Esophagus muscularis mucosa (tissue), 4 donors: ENCODE measurements at regions not wholly inside any gene's neighbourhood (a gene's known extent, or its start where the extent isn't known, plus 50 kb on each side); places are given as distances from the start of the nearest gene placed in this dataset.
"Not testable (repeated sequence)": the region's sequence is repeated elsewhere in the genome, so short reads cannot be mapped to it uniquely, and the experiment has no call there.

Experiments used
- DNase-seq: peaks from one replicate; pipeline ENCODE4 v3.0.0-alpha.2; 2017; ENCODE audit errors: extremely low spot score
- H3K27ac ChIP-seq, 4 donors: fragments of 200-600 bp; sonication (generic); replicated peaks in 1 of 4; 1 replicate in 3 of 4; 2 replicates in 1 of 4; pipeline ENCODE4 v1.5.1; 2016 to 2019; ENCODE audit warnings: mild to moderate bottlenecking in 1 of 4
- H3K27me3 ChIP-seq, 4 donors: fragments of 200-600 bp; sonication (generic); one replicate each; pipeline versions ENCODE4 v1.5.1 to v1.6.0; 2016 to 2019
- H3K36me3 ChIP-seq, 4 donors: fragments of 200-600 bp; sonication (generic); one replicate each; pipeline ENCODE4 v1.5.1; 2016 to 2019
- H3K4me1 ChIP-seq, 4 donors: fragments of 200-600 bp; sonication (generic); one replicate each; pipeline ENCODE4 v1.5.1; 2016 to 2019
- H3K4me3 ChIP-seq, 4 donors: fragments of 200-600 bp; sonication (generic); 1 replicate in 2 of 4; 2 replicates in 2 of 4; pipeline ENCODE4 v1.5.1; 2016 to 2019; ENCODE audit warnings: mild to moderate bottlenecking in 4 of 4, moderate library complexity in 1 of 4
- H3K9me3 ChIP-seq, 4 donors: fragments of 200-600 bp; sonication (generic); 1 replicate in 3 of 4; 2 replicates in 1 of 4; pipeline ENCODE4 v1.5.1; 2016 to 2019
- EP300 ChIP-seq: sonication (generic); formaldehyde crosslinking; IDR thresholded peaks from one replicate; pipeline ENCODE4 v1.6.1; 2017; ENCODE audit warnings: antibody characterized with exemption
- POLR2A ChIP-seq: fragments of 450-650 bp; IDR thresholded peaks from one replicate; pipeline ENCODE4 v1.6.1; 2017; ENCODE audit warnings: antibody characterized with exemption, moderate library complexity, mild to moderate bottlenecking, low read depth
- POLR2AphosphoS5 ChIP-seq, 2 donors: sonication (generic); formaldehyde crosslinking; IDR thresholded peaks; one replicate each; pipeline ENCODE4 v1.6.1; 2017; ENCODE audit warnings: antibody characterized with exemption in 2 of 2
- WGBS: methylation state at CpG from one replicate; pipeline ENCODE4 v1.1.5; 2018; 5-methylcytosine and 5-hydroxymethylcytosine counted together
- intact Hi-C: fragments of 100-400 bp; cut with DNase I; formaldehyde crosslinking; loops from one replicate; pipeline ENCODE4 v1.15.1; 2023
- TF ChIP-seq, protein P1 (sequence below), 3 experiments: fragments of 200-600 bp in 2 of 3; fragments of 450-650 bp in 1 of 3; sonication (generic) in 2 of 3; IDR thresholded peaks; one replicate each; pipeline ENCODE4 v1.5.1; 2017 to 2019; ENCODE audit warnings: antibody characterized with exemption in 3 of 3, mild to moderate bottlenecking in 2 of 3, moderate library complexity in 1 of 3

DNA sequence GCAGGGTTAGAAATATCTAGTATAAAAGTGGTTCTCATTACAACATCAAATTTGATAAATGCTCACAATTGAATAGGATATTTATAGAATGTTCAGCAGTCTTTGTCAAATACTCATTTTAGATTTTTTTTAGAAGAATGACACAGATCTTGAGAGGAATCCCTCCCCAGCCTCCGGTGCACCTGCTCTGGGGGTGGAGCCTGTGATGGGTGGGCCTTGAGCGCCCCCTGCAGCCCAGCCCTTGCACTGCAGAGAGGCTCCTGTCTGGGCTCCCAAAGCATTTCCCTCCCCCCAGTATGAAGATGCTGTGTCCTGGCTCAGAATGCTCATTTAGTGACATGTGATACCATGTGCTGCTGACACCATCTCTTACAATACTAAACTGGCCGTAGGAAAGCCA lies 792.3 kb downstream of the TMEM121 start:
- intact Hi-C loops: no loop called here
- Histone ChIP-seq H3K4me3 (no peak overlapping the region), H3K4me1 (no peaks in the 10 kb centered on the region), H3K9me3 (no peaks in the 10 kb centered on the region), H3K36me3 (no peaks in the 10 kb centered on the region), H3K27ac (no peak overlapping the region), H3K27me3 (peaks cover 0 to 22% (median 0%) of the 10 kb centered on the region in 4 donors)
- TF ChIP-seq EP300: no peak
- TF ChIP-seq POLR2AphosphoS5 (IDR thresholded peaks at IDR 0.05): no peak
- no peak for TF ChIP-seq POLR2A
- TF ChIP-seq, protein P1, sequence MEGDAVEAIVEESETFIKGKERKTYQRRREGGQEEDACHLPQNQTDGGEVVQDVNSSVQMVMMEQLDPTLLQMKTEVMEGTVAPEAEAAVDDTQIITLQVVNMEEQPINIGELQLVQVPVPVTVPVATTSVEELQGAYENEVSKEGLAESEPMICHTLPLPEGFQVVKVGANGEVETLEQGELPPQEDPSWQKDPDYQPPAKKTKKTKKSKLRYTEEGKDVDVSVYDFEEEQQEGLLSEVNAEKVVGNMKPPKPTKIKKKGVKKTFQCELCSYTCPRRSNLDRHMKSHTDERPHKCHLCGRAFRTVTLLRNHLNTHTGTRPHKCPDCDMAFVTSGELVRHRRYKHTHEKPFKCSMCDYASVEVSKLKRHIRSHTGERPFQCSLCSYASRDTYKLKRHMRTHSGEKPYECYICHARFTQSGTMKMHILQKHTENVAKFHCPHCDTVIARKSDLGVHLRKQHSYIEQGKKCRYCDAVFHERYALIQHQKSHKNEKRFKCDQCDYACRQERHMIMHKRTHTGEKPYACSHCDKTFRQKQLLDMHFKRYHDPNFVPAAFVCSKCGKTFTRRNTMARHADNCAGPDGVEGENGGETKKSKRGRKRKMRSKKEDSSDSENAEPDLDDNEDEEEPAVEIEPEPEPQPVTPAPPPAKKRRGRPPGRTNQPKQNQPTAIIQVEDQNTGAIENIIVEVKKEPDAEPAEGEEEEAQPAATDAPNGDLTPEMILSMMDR (IDR thresholded peaks at IDR 0.05): no peak
- WGBS: 43% methylated on average over 3 of the region's 3 CpGs
- DNase-seq: no peak

DNA sequence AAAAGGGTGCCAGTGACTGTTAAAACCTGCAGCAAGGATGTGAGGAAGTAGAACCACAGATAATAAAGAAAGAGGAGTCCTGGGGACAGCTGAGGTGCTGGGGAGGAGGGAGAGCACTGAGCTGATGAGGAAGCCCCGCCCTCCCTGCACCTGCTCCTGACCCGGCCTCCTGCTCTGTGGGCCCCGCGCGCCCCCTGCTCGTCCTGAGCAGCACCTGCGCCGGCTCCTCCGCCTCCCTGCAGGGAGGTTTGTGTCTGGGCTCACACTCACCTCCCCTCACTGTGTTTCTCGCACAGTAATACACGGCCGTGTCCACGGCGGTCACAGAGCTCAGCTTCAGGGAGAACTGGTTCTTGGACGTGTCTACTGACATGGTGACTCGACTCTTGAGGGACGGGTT lies 797.6 kb downstream of the TMEM121 start:
- H3K27ac ChIP-seq, DNase-seq, intact Hi-C loops, H3K4me3 ChIP-seq, H3K4me1 ChIP-seq, H3K36me3 ChIP-seq, H3K9me3 ChIP-seq: not testable (repeated sequence)
- WGBS: 82% methylated on average over 16 of the region's 17 CpGs
- H3K27me3 ChIP-seq: peaks cover 0 to 28% (median 0%) of the 10 kb centered on the region in 4 donors

DNA sequence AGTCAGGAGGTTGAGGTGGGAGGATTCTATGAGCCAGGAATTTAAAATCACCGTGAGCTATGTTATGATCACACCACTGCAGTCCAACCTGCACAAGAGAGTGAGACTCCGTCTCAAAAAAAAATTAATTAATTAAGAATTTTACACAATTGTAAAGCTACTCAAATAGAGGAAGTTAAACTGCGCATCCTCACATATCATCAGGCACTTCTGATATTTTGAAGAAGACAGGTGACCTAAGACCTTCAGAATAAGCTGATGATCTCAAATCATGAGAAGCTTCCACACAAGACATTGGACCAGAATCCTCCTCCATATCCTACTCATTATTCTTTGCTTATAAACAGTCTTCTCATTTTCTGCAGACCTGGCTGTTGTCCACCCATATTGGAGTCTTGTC lies 800.9 kb downstream of the TMEM121 start:
- H3K9me3 ChIP-seq: no peaks in the 10 kb centered on the region
- no peaks in the 10 kb centered on the region for H3K4me1 ChIP-seq
- H3K36me3 ChIP-seq: no peaks in the 10 kb centered on the region
- no peak overlapping the region for H3K27ac ChIP-seq
- WGBS: 56% methylated on average over 3 of the region's 3 CpGs
- H3K27me3 ChIP-seq: peaks cover 0 to 22% (median 0%) of the 10 kb centered on the region in 4 donors
- intact Hi-C loops: no loop called here
- no peak overlapping the region for H3K4me3 ChIP-seq
- TF ChIP-seq, protein P1 (IDR thresholded peaks at IDR 0.05): no peak
- TF ChIP-seq POLR2AphosphoS5 (IDR thresholded peaks at IDR 0.05): no peak
- no peak for TF ChIP-seq POLR2A
- DNase-seq: no peak

GRCh38 chr14:106327702-106328353 lies 801.4 kb downstream of the TMEM121 start:
- H3K4me1 ChIP-seq, H3K36me3 ChIP-seq, intact Hi-C loops, H3K4me3 ChIP-seq, H3K27ac ChIP-seq, DNase-seq, H3K9me3 ChIP-seq: not testable (repeated sequence)
- peaks cover 0 to 17% (median 0%) of the 10 kb centered on the region in 4 donors for H3K27me3 ChIP-seq
- 61% methylated on average over 4 of the region's 4 CpGs for WGBS

GRCh38 chr14:106329243-106329642 lies 802.9 kb downstream of the TMEM121 start:
- H3K4me1 ChIP-seq, intact Hi-C loops, DNase-seq, H3K36me3 ChIP-seq, H3K9me3 ChIP-seq, H3K27me3 ChIP-seq, H3K27ac ChIP-seq, H3K4me3 ChIP-seq: not testable (repeated sequence)
- 39% methylated on average over 4 of the region's 4 CpGs for WGBS

DNA sequence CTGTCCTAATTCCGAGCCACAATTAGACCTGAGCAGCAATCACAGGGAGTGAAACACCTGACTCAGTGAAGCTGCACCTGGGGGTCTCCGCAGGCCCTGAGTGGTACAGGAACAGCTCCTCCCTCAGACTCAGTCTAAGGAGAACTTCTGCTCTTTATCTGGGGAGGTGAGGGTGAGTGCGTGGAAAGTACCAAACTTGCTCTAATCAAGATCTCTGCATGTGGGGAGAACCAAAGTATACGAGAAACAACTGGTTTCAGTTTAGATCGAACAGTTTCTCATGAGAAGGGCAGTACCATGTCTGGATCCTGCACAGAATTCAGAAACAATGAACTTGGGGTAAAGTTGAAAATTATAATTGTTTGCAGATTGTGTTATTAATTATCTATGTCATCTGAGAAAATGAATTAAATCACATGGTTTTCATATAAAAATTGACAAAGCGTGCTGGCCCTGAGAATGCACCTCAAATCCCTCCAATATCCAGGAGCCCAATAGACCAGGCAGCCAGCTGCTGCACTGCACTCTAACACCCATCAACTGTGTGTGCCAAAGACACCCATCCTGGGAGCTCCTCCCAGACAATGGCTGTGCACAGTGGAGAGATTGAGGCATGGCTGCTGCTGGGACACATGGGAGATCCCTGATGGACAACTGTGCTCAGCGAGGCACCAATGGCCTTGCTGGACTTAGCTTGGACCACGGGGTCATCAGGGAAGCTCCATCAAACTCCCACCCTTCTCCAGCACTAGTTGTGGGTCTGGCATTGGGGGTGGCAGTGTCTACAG lies 803.8 kb downstream of the TMEM121 start:
- H3K4me3 ChIP-seq, H3K4me1 ChIP-seq, H3K27me3 ChIP-seq, intact Hi-C loops, H3K9me3 ChIP-seq, DNase-seq, H3K36me3 ChIP-seq, H3K27ac ChIP-seq: not testable (repeated sequence)
- 35% methylated on average over 7 of the region's 8 CpGs for WGBS
